ENCODE measurements at regions not wholly inside any gene's neighbourhood (a gene's known extent, or its start where the extent isn't known, plus 50 kb on each side); places are given as distances from the start of the nearest gene placed in this dataset.

GRCh38 chr6:11298651-11299420 lies 66.4 kb upstream of the NEDD9 start:
- no peak for ATAC-seq (ENCODE audit: insufficient number of reproducible peaks, low FRiP score, low read depth)
- H3K9me3 ChIP-seq, result no peaks in the 10 kb centered on the region
- no peaks in the 10 kb centered on the region for H3K4me1 ChIP-seq (ENCODE audit: control insufficient read depth in 1 of 2, low read depth in 2 of 2)

DNA sequence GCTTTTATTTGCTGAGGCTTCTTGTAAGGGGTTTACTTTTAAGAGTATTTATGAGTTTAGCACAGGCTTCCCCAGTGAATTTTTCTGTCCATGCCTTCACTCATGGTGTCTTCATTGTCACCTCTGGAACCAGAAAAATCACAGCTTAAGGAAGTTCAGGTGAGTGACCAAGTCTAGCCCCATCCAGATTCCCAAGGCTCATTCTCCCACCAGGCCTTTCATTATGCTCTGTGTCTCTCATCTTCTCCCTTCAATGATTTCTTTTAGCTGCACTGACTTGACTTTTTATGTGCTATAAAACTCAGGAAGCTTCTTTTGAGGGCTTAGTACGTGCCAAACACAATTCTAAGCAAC lies 64.9 kb upstream of the NEDD9 start:
- H3K36me3 ChIP-seq, result no peaks in the 10 kb centered on the region
- H3K9me3 ChIP-seq, result no peaks in the 10 kb centered on the region
- ATAC-seq (ENCODE audit: insufficient number of reproducible peaks, low FRiP score, low read depth) (no peak), DNase-seq (ENCODE audit: low spot score) (no peak)
- no peak overlapping the region for H3K4me3 ChIP-seq
- H3K4me1 ChIP-seq (ENCODE audit: control insufficient read depth in 1 of 2, low read depth in 2 of 2), result no peaks in the 10 kb centered on the region
- TF ChIP-seq, protein P1, sequence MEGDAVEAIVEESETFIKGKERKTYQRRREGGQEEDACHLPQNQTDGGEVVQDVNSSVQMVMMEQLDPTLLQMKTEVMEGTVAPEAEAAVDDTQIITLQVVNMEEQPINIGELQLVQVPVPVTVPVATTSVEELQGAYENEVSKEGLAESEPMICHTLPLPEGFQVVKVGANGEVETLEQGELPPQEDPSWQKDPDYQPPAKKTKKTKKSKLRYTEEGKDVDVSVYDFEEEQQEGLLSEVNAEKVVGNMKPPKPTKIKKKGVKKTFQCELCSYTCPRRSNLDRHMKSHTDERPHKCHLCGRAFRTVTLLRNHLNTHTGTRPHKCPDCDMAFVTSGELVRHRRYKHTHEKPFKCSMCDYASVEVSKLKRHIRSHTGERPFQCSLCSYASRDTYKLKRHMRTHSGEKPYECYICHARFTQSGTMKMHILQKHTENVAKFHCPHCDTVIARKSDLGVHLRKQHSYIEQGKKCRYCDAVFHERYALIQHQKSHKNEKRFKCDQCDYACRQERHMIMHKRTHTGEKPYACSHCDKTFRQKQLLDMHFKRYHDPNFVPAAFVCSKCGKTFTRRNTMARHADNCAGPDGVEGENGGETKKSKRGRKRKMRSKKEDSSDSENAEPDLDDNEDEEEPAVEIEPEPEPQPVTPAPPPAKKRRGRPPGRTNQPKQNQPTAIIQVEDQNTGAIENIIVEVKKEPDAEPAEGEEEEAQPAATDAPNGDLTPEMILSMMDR (IDR thresholded peaks at IDR 0.05), result no peak
- no peak overlapping the region for H3K27ac ChIP-seq
- no peaks in the 10 kb centered on the region for H3K27me3 ChIP-seq (replicated peaks; ENCODE audit: insufficient read depth)

More at GRCh38 chr6:11298651-11299420, 66.4 kb upstream of the NEDD9 start:
- no peaks in the 10 kb centered on the region for H3K36me3 ChIP-seq
- no peak overlapping the region for H3K4me3 ChIP-seq
- TF ChIP-seq, protein P1 (IDR thresholded peaks at IDR 0.05), result no peak
- H3K27ac ChIP-seq, result no peak overlapping the region
- no peaks in the 10 kb centered on the region for H3K27me3 ChIP-seq (replicated peaks; ENCODE audit: insufficient read depth)
- DNase-seq (ENCODE audit: low spot score), result no peak

DNA sequence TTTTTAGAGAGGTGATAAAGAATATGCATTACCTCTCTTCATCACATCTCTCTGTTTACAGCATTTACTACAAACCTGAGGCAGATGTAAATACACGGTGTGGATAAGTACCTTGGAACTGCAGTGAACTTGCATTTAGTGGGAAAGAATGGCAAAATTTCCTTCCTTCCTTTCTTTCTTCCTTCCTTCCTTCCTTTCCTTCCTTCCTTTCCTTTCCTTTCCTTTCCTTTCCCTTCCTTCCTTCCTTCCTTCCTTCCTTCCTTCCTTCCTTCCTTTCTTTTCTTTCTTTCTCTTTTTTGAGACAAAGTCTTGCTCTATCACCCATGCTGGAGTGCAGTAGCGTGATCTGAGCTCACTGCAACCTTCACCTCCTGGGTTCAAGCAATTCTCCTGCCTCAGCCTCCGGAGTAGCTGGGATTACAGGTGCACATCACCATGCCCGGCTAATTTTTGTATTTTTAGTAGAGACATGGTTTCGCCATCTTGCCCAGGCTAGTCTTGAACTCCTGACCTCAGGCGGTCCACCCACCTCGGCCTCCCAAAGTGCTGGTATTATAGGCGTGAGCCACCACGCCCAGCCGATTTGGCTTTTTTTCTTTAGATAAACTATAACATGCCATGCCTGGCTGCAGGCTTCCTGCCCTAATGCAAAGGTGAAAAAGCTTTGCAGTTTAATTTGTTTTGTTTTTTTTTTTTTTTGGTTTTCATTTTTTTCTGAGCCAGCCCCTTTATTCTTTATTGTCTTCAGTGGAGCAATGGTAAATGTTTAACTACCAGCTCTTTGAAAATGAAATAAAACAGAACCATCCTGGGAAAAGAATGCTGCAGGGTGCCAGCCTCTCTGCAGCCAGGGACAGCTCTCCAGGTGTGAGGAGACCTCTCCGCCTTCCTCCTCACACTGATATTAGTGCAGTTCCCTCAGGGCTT lies 64.2 kb upstream of the NEDD9 start:
- Histone ChIP-seq H3K27me3 (replicated peaks; ENCODE audit: insufficient read depth) (no peaks in the 10 kb centered on the region), H3K36me3 (no peaks in the 10 kb centered on the region), H3K4me3 (no peak overlapping the region), H3K4me1 (ENCODE audit: control insufficient read depth in 1 of 2, low read depth in 2 of 2) (no peaks in the 10 kb centered on the region), H3K9me3 (no peaks in the 10 kb centered on the region), H3K27ac (no peak overlapping the region)
- DNase-seq (ENCODE audit: low spot score) (no peak), ATAC-seq (ENCODE audit: insufficient number of reproducible peaks, low FRiP score, low read depth) (no peak)
- TF ChIP-seq, protein P1 (IDR thresholded peaks at IDR 0.05), result no peak

GRCh38 chr6:11295969-11296368 lies 63.5 kb upstream of the NEDD9 start:
- Histone ChIP-seq H3K27me3 (replicated peaks; ENCODE audit: insufficient read depth) (no peaks in the 10 kb centered on the region), H3K27ac (no peak overlapping the region), H3K4me3 (no peak overlapping the region), H3K9me3 (no peaks in the 10 kb centered on the region), H3K4me1 (ENCODE audit: control insufficient read depth in 1 of 2, low read depth in 2 of 2) (no peaks in the 10 kb centered on the region), H3K36me3 (no peaks in the 10 kb centered on the region)
- TF ChIP-seq, protein P1 (IDR thresholded peaks at IDR 0.05), result no peak
- DNase-seq (ENCODE audit: low spot score) (no peak), ATAC-seq (ENCODE audit: insufficient number of reproducible peaks, low FRiP score, low read depth) (no peak)

DNA sequence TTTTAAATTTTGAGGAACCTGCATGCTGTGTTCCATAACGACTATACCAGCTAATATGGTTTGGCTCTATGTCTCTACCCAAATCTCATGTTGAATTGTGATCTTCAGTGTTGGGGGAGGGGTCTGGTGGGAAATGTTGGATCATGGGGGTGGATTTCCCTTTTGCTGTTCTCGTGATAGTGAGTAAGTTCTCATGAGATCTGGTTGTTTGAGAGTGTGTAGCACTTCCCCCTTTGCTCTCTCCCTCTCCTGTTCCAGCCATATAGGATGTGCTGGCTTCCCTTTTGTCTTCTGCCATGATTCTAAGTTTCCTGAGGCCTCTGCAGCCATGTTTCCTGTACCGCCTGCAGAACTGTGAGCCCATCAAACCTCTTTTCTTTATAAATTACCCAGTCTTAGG lies 61.8 kb upstream of the NEDD9 start:
- no peaks in the 10 kb centered on the region for H3K27me3 ChIP-seq (replicated peaks; ENCODE audit: insufficient read depth)
- ATAC-seq (ENCODE audit: insufficient number of reproducible peaks, low FRiP score, low read depth) (no peak), DNase-seq (ENCODE audit: low spot score) (no peak)
- H3K36me3 ChIP-seq, result no peaks in the 10 kb centered on the region
- no peaks in the 10 kb centered on the region for H3K9me3 ChIP-seq
- TF ChIP-seq, protein P1 (IDR thresholded peaks at IDR 0.05), result no peak
- no peak overlapping the region for H3K27ac ChIP-seq
- H3K4me3 ChIP-seq, result no peak overlapping the region
- no peaks in the 10 kb centered on the region for H3K4me1 ChIP-seq (ENCODE audit: control insufficient read depth in 1 of 2, low read depth in 2 of 2)
